Activated CD8-positive, alpha-beta memory T cell treated with anti-CD3 and anti-CD28 coated beads for 48 hours (primary cell): ENCODE measurements at regions not wholly inside any gene's neighbourhood (a gene's known extent, or its start where the extent isn't known, plus 50 kb on each side); places are given as distances from the start of the nearest gene placed in this dataset.
"Not testable (repeated sequence)": the region's sequence is repeated elsewhere in the genome, so short reads cannot be mapped to it uniquely, and the experiment has no call there.

Source experiments
- DNase-seq, 3 experiments: peaks; one replicate each; pipeline ENCODE4 v3.0.0-alpha.2; 2020; ENCODE audit warnings: low read depth in 2 of 3, low spot score in 2 of 3

- not testable (repeated sequence) for DNase-seq
Observed at GRCh38 chr16:46388354-46388753, 232.8 kb downstream of the SHCBP1 start.

DNA sequence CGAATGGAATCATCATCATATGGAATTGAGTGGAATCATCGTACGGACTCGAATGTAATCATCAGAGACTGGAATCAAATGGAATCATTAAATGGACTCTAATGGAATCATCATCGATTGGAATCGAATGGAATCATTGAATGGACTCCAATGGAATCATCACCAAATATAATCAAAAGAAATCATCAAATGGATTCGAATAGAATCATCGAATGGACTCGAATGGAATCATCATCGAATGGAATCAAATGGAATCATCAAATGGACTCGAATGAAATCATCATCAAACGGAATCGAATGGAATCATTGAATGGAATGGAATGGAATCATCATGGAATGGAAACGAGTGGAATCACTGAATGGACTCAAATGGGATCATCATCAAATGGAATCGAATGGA, 233.5 kb downstream of the SHCBP1 start:
- DNase-seq = peak in 1 of 3 experiments; percentile 98

- DNase-seq = peak in 1 of 3 experiments; percentile 85
Observed at GRCh38 chr16:46386805-46387620, 234.2 kb downstream of the SHCBP1 start.

DNA sequence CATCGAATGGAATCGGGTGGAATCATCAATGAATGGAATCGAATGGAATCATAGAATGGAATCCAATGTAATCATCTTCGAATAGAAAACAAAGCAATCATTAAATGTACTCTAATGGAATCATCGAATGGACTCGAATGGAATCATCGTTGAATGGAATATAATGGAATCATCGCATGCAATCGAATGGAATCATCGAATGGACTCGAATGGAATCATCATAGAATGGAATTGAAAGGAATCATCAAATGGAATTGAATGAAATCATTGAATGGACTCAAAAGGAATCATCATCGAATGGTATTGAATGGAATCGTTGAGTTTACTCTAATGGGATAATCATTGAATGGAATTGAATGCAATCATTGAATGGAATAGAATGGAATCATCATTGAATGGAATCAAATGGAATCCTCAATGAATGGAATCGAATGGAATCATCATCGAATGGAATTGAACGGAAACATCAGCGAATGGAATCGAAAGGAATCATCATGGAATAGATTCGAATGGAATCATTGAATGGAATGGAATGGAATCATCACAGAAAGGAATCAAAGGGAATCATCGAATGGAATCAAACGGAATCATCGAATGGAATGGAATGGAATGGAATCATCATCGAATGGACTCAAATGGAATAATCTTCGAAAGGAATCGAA, 234.9 kb downstream of the SHCBP1 start:
- not testable (repeated sequence) for DNase-seq

DNA sequence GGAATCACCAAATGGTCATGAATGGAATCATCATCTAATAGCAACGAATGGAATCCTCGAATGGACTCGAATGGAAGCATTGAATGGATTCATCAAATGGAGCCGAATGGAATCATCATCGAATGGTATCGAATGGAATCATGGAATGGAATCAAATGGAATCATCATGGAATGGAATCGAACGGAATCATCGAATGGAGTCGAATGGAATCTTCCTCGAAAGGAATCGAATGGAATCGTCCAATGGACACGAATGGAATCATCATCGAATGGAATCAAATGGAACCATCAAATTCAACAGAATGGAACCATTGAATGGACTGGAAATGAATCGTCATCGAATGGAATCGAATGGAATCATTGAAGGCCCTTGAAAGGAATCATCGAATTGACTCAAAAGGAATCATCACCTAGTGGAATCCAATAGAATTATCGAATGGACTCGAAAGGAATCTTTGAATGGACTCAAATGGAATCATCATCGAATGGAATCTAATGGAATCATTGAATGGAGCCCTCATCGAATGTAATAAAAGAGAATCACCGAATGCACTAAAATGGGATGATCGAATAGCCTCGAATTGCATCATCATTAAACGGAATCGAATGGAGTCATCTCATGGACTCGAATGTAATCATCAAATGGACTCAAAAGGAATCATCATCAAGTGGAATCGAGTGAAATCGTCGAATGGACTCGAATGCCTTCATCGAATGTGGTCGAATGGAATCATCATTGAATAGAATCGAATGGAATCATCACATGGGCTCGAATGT, 236.7 kb downstream of the SHCBP1 start:
- DNase-seq = not testable (repeated sequence)

DNA sequence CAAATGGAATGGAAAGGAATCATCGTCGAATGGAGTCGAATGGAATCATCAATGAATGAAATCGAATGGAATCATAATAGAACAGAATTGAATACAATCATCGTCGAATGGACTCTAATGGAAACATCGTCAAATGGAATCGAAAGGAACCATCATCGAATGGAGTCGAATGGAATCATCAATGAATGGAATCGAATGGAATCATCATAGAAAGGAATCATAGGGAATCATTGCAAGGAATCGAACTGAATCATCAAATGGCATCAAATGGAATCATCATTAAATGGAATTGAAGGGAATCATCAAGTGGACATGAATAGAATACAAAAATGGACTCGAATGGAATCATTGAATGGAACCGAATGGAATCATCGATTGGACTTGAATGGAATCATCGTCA, 237.6 kb downstream of the SHCBP1 start:
- not testable (repeated sequence) for DNase-seq

DNA sequence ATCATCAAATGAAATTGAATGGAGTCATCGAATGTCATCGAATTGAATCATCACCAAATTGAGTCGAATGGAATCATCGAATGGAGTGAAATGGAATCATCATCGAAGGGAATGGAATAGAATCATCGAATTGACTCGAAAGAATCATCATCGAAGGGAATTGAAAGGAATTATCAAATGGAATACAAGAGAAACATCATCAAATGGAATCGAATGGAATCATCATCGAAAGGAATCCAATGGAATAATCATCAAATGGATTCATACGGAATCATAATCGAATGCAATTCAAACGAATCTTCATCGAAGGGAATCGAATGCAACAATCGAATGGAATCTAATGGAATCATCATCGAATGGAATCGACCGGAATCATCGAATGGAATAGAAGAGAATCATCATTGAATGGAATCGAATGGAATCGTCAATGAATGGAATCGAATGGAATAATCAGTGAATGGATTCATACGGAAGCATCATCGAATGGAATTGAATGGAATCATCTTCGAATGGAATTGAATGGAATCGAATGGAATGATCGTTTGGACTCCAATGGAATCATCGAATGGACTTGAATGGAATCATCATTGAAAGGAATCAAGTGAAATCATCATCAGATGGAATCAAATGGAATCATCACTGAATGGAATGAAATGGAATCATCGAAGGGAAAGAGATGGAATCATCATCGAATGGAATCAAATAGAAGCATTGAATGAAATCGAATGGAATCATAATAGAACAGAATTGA, 238.2 kb downstream of the SHCBP1 start:
- not testable (repeated sequence) for DNase-seq

DNA sequence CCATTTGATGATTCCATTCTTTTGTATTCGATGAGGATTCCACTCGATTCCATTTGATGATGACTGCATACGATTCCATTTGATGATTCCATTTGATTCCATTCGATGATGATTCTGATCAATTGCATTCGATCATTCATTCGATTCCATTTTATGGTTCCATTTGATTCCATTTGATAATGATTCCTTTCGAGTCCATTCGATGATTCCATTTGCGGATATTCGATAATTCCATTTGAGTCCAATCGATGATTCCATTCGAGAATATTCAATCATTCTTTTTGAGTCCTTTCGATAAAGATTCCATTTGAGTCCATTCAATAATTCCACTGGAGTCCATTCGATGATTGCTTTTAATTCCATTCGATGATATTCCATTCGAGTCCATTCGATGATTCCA, 239.1 kb downstream of the SHCBP1 start:
- DNase-seq = not testable (repeated sequence)

GRCh38 chr16:46381344-46381743, 239.8 kb downstream of the SHCBP1 start:
- DNase-seq = not testable (repeated sequence)
